Lung microvascular endothelial cell (primary cell): ENCODE measurements at regions not wholly inside any gene's neighbourhood (a gene's known extent, or its start where the extent isn't known, plus 50 kb on each side); places are given as distances from the start of the nearest gene placed in this dataset.
"Not testable (repeated sequence)": the region's sequence is repeated elsewhere in the genome, so short reads cannot be mapped to it uniquely, and the experiment has no call there.

Source experiments
- DNase-seq, 2 donors: peaks; one replicate each; pipeline versions ENCODE4 v3.0.0 to v3.0.0-alpha.2; 2010; ENCODE audit warnings: low read depth in 2 of 2

DNA sequence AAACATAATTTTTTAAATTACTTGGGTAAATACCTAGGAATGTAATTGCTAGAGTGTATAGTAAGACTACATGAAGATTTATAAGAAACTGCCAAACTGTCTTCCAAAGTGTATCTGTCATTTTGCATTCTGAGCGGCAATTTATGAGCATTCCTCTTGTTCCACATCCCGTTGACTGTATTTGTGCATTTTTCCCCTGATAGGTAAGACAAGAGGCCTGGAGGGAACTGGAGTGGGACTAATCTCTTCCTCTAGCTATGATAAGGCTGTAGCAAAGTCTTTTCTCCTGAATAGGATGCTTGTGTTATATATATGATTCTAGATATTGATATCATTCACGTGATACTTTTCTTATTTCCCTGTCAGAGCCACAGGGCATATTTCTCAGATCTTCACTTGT, 1557.5 kb downstream of the GRIK2 start:
- no peak for DNase-seq

DNA sequence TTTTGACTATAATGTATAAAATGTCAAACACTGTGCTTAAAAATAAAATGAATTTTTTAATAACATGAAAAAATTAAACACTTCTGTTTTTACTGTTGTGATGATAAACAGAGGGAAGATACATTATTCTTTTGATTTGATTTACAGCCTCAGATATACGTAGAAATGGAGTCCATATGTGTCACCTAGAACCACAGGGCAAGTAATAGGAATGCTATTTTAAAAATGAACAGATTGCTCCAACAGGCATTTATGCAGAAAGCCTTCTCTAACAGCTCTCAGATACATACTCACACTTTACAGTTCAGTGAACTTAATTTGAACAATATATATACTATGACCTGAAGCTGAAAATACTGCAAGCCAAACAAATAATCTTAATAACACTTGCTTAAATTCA, 1551.0 kb downstream of the GRIK2 start:
- DNase-seq = no peak

DNA sequence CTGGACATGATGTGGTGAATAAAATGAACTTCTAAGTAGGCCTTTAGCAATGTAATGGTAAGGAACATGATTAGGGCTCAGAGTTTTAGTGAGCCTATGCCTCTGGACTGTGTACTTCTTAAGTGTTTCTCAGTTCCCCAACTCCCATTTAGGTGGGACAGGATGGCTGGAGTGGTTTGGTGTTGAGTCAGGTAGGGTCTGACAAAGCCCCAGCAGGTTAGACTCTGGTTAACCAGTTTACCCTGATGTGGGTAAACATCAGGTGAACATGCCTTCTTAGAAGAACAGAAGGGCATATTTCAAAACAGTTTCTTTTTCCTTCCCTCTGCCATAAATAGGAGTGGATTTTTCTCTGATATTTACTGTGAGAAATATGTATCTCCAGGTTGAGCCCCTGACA, 1548.7 kb downstream of the GRIK2 start:
- DNase-seq = no peak

DNA sequence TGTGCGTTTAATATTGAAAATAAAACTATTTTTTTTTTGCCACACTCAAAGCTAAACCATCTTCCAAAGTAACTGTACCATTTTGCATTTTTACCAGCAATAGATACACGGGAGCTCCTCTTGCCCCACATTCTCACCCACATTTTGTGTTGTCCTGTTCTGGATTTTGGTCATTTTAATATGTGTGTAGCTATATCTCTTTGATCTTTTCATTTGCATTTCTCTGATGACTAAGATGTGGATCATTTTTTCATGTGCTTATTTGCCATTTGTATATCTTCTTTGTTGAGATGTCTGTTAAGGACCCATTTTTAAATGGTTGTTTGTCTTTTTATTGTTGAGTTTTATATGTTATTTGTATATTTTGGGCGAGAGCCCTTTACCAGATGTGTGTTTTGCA, 1543.5 kb downstream of the GRIK2 start:
- no peak for DNase-seq

DNA sequence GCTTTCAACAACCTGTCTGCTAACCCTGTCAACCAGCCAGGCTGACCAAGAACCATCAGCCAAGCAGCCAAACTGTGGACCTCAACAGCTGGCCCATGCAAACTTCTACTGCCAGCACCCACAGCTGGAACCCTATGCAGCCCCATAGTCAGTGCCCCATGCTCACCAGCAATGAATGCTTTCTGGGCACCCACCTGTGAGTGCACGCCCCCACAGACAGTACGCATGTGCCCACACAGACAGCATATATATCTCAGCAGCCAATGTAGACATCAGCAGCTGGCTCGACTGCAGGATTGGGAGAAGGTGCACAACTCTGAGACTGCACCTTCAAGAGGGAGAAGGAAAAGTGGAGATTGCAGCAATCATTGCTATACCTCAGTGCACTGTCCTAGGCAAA, 1534.6 kb downstream of the GRIK2 start:
- no peak for DNase-seq

DNA sequence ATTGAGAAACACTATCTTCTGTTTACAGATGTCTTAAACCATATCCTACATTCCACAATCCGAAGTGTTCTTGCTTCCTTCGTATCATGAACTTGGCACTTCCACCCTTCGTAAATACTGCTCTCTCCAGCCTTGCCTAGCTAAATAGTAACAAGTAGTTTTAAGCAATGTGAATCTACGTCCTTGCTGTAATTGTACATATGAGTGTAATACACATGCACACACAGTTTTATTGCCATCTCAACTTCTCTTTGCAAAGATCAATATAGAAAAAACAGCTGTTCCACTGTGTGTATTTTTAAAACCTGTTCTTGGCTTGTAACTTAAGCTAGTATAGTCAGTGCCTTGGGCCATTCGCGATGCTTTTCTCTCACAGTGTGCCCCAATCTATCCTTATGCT, 1524.7 kb downstream of the GRIK2 start:
- no peak for DNase-seq

- no peak for DNase-seq
Measured at GRCh38 chr6:102911571-102911970, 1518.1 kb downstream of the GRIK2 start.

GRCh38 chr6:102910701-102911139, 1517.2 kb downstream of the GRIK2 start:
- DNase-seq = not testable (repeated sequence)

GRCh38 chr6:102907181-102907580, 1513.7 kb downstream of the GRIK2 start:
- DNase-seq = no peak

GRCh38 chr6:102902471-102902870, 1509.0 kb downstream of the GRIK2 start:
- DNase-seq = no peak

- DNase-seq = no peak
Measured at GRCh38 chr6:102895683-102896082, 1502.2 kb downstream of the GRIK2 start.

GRCh38 chr6:102885165-102885564, 1491.7 kb downstream of the GRIK2 start:
- DNase-seq = no peak

DNA sequence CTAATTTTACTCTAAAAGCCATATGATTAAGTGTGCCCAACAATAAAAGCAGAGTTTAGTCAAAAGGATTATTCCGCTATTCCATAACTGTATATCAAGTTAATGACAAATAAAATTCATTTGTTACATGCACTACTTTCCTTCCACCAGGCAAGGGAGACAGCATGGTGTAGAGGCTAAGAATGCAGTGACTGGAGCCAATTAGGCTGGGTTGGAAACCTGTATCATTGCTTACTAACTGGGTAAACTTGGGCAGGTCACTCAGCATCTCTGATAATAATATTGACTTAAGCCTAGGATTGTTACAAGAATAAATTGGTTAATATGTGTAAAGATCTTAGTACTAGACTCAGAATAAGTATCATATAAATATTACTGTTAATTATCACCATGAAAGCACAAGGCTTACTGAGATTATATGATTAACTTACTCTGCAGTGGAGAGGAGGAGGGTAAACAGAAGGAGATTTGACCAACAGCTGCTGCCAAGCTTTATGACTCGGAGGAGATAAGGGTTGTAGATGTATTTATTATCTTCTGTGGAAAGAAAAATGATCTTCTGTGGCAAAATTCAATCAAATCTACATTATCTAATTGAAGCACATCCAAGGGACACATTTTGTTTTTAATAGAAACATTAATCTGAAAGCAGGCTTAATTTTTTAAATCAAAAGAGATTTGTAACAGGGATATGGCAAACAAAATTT, 1459.9 kb downstream of the GRIK2 start:
- no peak for DNase-seq

DNA sequence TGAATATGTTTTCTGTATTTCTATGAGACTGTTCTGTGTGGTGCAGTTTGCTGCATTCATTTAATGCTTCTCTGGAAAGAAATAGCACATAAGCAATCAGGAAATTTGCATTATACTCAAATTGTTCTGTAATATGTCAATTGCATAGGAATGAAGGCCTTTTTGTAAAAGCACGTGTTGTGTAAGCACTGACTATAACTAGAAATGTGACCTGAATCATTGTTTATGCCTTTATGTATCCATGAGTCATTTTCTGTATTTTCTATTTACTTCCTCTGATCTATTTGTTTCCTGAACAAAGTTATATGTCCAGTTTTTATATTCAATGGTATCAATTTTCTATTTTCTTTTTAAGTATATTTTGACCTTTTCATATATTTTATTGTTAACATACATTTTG, 1455.3 kb downstream of the GRIK2 start:
- DNase-seq = no peak

DNA sequence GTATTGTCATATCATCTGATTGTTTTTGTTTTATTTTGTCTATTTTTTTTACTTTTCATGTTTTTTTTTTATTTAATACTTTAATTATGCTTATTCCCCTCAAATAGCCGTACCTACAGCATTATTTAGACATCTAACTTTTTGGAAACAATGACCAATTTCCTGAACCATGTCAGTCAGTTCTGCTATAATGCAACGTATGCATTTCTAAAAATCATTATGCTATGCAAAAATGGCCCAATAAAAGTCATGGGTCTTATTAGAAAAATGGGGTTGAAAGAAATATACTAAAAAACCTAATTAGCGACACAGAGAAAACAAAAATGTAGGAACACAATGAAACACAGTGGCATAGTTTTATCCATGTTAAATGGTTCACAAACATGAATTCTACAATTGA, 1454.7 kb downstream of the GRIK2 start:
- DNase-seq = no peak

GRCh38 chr6:102841060-102841459, 1447.6 kb downstream of the GRIK2 start:
- no peak for DNase-seq

DNA sequence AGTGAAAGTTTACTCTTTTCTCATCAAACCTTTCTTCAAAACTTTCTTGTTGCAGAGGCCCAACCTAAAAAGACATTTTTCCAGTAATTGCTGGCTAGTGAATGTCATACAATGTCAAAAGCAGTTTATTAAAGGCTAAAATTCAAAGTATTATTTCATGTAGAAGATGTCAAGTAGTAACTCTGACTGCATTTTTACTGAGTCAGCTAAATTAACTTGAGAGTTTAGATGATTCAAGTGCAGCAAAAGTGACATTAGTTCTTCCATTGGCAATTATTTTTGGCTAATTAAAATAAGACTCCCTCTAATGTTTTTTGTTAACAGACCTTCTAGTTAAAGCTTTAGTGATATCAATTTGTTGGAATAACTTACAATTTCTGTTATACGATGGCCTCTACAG, 1438.5 kb downstream of the GRIK2 start:
- no peak for DNase-seq

DNA sequence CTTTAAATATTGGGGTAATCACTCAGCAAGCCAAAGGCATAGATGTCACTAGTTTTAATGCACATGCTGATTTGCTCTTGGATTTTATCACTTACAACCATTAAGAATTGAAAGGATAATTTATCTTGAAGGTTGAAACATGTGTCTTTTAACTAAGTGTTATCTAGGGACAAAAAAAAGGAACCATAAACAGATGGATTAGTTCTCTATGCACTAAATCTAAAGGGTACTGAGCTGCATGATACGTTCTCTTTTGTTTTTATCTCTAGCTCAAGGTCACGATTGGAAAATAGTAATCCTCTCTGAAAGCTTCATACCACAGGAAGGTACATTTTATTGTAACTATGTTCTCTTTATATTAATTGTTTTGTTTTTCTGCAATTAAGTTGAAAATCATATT, 1426.6 kb downstream of the GRIK2 start:
- no peak for DNase-seq

DNA sequence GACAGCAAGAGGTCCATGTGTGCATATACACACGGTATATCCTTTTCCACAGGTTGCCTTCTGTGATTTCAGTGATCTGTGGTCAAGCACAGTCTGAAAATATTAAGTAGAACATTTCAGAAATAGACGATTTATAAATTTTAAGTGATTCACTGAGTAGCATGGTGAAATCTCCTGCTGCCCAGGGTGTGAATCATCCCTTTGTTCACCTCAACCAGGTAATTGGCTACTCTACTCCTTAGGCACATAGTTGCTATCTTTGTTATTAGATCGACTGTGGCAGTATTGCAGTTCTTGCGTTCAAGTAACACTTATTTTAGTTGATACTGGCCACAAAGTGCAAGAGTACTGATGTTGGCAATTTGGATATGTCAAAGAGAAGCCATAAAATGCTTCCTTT, 1421.7 kb downstream of the GRIK2 start:
- no peak for DNase-seq

GRCh38 chr6:102813489-102814275, 1420.2 kb downstream of the GRIK2 start:
- no peak for DNase-seq

GRCh38 chr6:102812242-102812641, 1418.7 kb downstream of the GRIK2 start:
- DNase-seq = no peak

DNA sequence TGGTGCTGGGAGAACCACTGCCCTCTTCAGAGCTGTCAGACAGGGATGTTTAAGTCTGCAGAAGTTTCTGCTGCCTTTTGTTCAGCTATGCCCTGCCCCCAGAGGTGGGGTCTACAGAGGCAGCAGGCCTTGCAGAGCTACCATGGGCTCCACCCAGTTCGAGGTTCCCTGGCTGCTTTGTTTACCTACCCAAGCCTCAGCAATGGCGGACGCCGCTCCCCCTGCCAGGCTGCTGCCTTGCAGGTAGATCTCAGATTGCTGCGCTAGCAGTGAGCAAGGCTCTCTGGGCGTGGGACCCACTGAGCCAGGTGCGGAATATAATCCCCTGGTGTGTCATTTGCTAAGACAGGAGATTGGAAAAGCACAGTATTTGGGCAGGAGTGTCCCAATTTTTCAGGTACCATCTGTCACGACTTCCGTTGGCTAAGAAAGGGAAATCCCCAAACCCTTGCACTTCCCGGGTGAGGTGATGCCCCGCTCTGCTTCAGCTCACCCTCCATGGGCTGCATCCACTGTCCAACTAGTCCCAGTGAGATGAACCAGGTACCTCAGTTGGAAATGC, 1415.5 kb downstream of the GRIK2 start:
- not testable (repeated sequence) for DNase-seq

DNA sequence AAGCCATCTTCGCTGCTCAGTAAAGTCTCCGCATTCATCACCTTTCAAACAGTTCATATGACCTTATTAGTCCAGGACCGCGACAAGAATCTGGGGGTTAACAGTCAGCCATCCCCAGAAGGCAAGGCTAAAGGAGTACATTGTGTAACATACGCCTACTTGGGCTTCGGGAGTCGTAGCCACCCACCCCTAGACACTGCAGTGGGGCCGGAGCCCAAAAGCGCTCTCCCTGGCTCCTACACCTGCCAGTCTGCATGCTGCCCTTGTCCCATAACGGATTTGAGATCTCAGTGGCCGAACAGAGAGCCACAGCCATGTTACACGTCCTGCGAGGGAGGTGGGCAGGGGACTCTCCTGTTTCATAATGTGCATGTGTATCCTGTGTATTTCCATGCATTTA, 1405.5 kb downstream of the GRIK2 start:
- no peak for DNase-seq
